Brain microvascular endothelial cell (primary cell): ENCODE measurements at regions not wholly inside any gene's neighbourhood (a gene's known extent, or its start where the extent isn't known, plus 50 kb on each side); places are given as distances from the start of the nearest gene placed in this dataset.

ENCODE experiments used
- DNase-seq: peaks from one replicate; pipeline ENCODE4 v3.0.0-alpha.2; 2020
- H3K27ac ChIP-seq: fragments of 250-450 bp; sonication (Bioruptor Pico); 2 replicates; pipeline ENCODE4 v1.5.1; 2020; ENCODE audit warnings: mild to moderate bottlenecking, moderate library complexity
- H3K27me3 ChIP-seq: fragments of 250-450 bp; sonication (Bioruptor Pico); replicated peaks from 2 replicates; pipeline ENCODE4 v1.5.1; 2020; ENCODE audit warnings: mild to moderate bottlenecking
- H3K36me3 ChIP-seq: fragments of 250-450 bp; sonication (Bioruptor Pico); replicated peaks from 2 replicates; pipeline ENCODE4 v1.5.1; 2020; ENCODE audit warnings: mild to moderate bottlenecking
- H3K4me3 ChIP-seq: 2 replicates; pipeline ENCODE4 v1.5.1; 2011; ENCODE audit warnings: low read depth, mild to moderate bottlenecking, control low read depth, low read length, moderate library complexity
- in situ Hi-C: cut with HindIII; loops from 2 replicates; pipeline ENCODE4 v1.10.0; 2017; ENCODE audit warnings: low sequenced_read_pairs, low pct_ligation_motif_present
- TF ChIP-seq, protein P1 (sequence below): IDR thresholded peaks from 2 replicates; pipeline ENCODE4 v1.5.1; 2011; ENCODE audit warnings: low read depth, mild to moderate bottlenecking, moderate library complexity, low read length, control low read depth, inconsistent platforms; ENCODE audit errors: missing control alignments

- Histone ChIP-seq H3K36me3 (no peaks in the 10 kb centered on the region), H3K27me3 (no peaks in the 10 kb centered on the region), H3K4me3 (no peak overlapping the region), H3K27ac (no peak overlapping the region)
- in situ Hi-C loops: no loop called here
- TF ChIP-seq, protein P1, sequence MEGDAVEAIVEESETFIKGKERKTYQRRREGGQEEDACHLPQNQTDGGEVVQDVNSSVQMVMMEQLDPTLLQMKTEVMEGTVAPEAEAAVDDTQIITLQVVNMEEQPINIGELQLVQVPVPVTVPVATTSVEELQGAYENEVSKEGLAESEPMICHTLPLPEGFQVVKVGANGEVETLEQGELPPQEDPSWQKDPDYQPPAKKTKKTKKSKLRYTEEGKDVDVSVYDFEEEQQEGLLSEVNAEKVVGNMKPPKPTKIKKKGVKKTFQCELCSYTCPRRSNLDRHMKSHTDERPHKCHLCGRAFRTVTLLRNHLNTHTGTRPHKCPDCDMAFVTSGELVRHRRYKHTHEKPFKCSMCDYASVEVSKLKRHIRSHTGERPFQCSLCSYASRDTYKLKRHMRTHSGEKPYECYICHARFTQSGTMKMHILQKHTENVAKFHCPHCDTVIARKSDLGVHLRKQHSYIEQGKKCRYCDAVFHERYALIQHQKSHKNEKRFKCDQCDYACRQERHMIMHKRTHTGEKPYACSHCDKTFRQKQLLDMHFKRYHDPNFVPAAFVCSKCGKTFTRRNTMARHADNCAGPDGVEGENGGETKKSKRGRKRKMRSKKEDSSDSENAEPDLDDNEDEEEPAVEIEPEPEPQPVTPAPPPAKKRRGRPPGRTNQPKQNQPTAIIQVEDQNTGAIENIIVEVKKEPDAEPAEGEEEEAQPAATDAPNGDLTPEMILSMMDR: no peak
- no peak for DNase-seq
These were observed 248.8 kb downstream of the HS3ST3A1 start for GRCh38 chr17:13352747-13353415.

GRCh38 chr17:13351046-13351445, 250.7 kb downstream of the HS3ST3A1 start:
- Histone ChIP-seq H3K27me3 (no peaks in the 10 kb centered on the region), H3K4me3 (no peak overlapping the region), H3K36me3 (no peaks in the 10 kb centered on the region), H3K27ac (no peak overlapping the region)
- in situ Hi-C loops: no loop called here
- peak; percentile 22 for DNase-seq
- TF ChIP-seq, protein P1: no peak

DNA sequence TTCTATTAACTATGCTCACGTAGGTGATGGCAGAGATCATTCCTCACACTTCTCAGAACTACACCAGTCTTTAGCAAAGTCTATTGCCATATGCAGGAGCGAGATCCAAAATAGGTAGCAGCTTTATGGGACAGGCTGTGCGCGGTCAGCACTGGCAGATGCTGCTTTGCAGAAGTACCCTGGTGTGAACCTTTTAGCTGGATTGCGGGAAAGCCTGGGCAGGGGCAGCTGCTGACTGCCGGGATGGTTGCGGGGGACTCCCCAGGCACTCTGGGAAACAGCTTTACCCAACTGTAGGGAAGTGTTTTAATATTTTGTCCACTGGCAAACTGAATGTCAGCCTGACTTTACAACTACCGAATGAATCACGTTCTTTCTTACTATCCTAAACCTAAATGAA, 251.3 kb downstream of the HS3ST3A1 start:
- TF ChIP-seq, protein P1: no peak
- no peak for DNase-seq
- Histone ChIP-seq H3K36me3 (no peaks in the 10 kb centered on the region), H3K4me3 (no peak overlapping the region), H3K27ac (no peak overlapping the region), H3K27me3 (no peaks in the 10 kb centered on the region)
- in situ Hi-C loops: no loop called here

GRCh38 chr17:13346996-13347762, 254.6 kb downstream of the HS3ST3A1 start:
- TF ChIP-seq, protein P1: no peak
- Histone ChIP-seq H3K36me3 (no peaks in the 10 kb centered on the region), H3K27me3 (no peaks in the 10 kb centered on the region), H3K4me3 (no peak overlapping the region), H3K27ac (peak overlapping the region; percentile 99)
- peak; percentile 97 for DNase-seq
- in situ Hi-C loops: no loop called here

DNA sequence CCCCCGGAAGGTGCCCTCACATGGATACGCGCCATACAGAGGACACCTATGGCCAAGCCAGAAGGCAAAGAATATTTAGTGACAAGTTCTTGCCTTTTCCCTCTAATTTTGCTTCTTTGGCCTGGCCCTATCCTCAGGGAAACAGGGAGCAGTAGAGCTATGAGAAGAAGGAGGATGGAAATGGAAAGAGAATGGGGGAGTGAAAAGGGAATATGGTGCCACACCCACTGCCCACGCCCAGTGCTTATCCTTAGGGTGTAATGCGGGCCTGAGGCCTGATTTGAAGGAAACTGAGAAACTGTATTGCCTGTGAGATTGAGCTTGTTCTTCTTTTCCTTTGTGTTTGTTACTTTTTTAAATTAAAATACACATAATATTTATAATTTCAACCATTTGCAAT, 255.1 kb downstream of the HS3ST3A1 start:
- in situ Hi-C loops: no loop called here
- Histone ChIP-seq H3K4me3 (no peak overlapping the region), H3K36me3 (no peaks in the 10 kb centered on the region), H3K27ac (peak overlapping the region; percentile 99), H3K27me3 (no peaks in the 10 kb centered on the region)
- TF ChIP-seq, protein P1: no peak
- DNase-seq: no peak
